HEK293T (cell line): ENCODE measurements at regions not wholly inside any gene's neighbourhood (a gene's known extent, or its start where the extent isn't known, plus 50 kb on each side); places are given as distances from the start of the nearest gene placed in this dataset.

Experiments used
- CTCF ChIA-PET: fragments of 350-600 bp; formaldehyde crosslinking; extraction: SDS; loops from one replicate; lab custom pipeline; 2021; ENCODE audit warnings: antibody characterized with exemption, inconsistent platforms; lab: Yijun Ruan, JAX
- POLR2A ChIA-PET: fragments of 350-600 bp; formaldehyde crosslinking; extraction: SDS; loops from one replicate; lab custom pipeline; 2020; ENCODE audit warnings: antibody characterized with exemption, inconsistent platforms; lab: Yijun Ruan, JAX
- DNase-seq: peaks from one replicate; pipeline ENCODE4 v3.0.0; 2012; ENCODE audit warnings: mixed read lengths; ENCODE audit errors: extremely low spot score
- ARNT ChIP-seq: fragments of 450-650 bp; IDR thresholded peaks from 2 replicates; pipeline ENCODE4 v1.6.1; 2017; ENCODE audit warnings: mild to moderate bottlenecking
- BHLHE40 ChIP-seq: fragments of 450-650 bp; IDR thresholded peaks from 2 replicates; pipeline ENCODE4 v1.6.1; 2016; ENCODE audit warnings: mild to moderate bottlenecking, moderate library complexity, borderline replicate concordance
- CTBP1 ChIP-seq: fragments of 450-650 bp; IDR thresholded peaks from 2 replicates; pipeline ENCODE4 v1.6.1; 2016; ENCODE audit warnings: borderline replicate concordance
- ELF4 ChIP-seq: fragments of 450-650 bp; IDR thresholded peaks from 2 replicates; pipeline ENCODE4 v1.6.1; 2017; ENCODE audit warnings: antibody characterized with exemption
- FOXA1 ChIP-seq: fragments of 450-650 bp; IDR thresholded peaks from 2 replicates; pipeline ENCODE4 v1.6.1; 2016; ENCODE audit warnings: mild to moderate bottlenecking
- FOXK2 ChIP-seq: fragments of 450-650 bp; IDR thresholded peaks from 2 replicates; pipeline ENCODE4 v1.6.1; 2016; ENCODE audit warnings: mild to moderate bottlenecking
- FOXM1 ChIP-seq: fragments of 450-650 bp; IDR thresholded peaks from 2 replicates; pipeline ENCODE4 v1.6.1; 2017; ENCODE audit warnings: mild to moderate bottlenecking, borderline replicate concordance
- HDGF ChIP-seq: fragments of 450-650 bp; IDR thresholded peaks from 2 replicates; pipeline ENCODE4 v1.6.1; 2017; ENCODE audit warnings: antibody characterized with exemption, borderline replicate concordance
- L3MBTL2 ChIP-seq: fragments of 450-650 bp; conservative IDR thresholded peaks from 2 replicates; pipeline ENCODE4 v1.6.1; 2016; ENCODE audit warnings: mild to moderate bottlenecking
- LEF1 ChIP-seq: fragments of 450-650 bp; IDR thresholded peaks from 2 replicates; pipeline ENCODE4 v1.6.1; 2017; ENCODE audit warnings: mild to moderate bottlenecking, borderline replicate concordance
- NFRKB ChIP-seq: fragments of 450-650 bp; IDR thresholded peaks from 2 replicates; pipeline ENCODE4 v1.6.1; 2016; ENCODE audit warnings: mild to moderate bottlenecking, moderate library complexity
- SP1 ChIP-seq: fragments of 450-650 bp; IDR thresholded peaks from 2 replicates; pipeline ENCODE4 v1.6.1; 2017
- SUZ12 ChIP-seq: fragments of 450-650 bp; IDR thresholded peaks from 2 replicates; pipeline ENCODE4 v1.6.1; 2016; ENCODE audit warnings: mild to moderate bottlenecking
- TARDBP ChIP-seq: fragments of 450-650 bp; IDR thresholded peaks from 2 replicates; pipeline ENCODE4 v1.6.1; 2016
- ZNF384 ChIP-seq: fragments of 450-650 bp; IDR thresholded peaks from 2 replicates; pipeline ENCODE4 v1.6.1; 2016
- TF ChIP-seq, protein P1 (sequence below): fragments of 450-650 bp; IDR thresholded peaks from 2 replicates; pipeline ENCODE4 v1.6.1; 2016

DNA sequence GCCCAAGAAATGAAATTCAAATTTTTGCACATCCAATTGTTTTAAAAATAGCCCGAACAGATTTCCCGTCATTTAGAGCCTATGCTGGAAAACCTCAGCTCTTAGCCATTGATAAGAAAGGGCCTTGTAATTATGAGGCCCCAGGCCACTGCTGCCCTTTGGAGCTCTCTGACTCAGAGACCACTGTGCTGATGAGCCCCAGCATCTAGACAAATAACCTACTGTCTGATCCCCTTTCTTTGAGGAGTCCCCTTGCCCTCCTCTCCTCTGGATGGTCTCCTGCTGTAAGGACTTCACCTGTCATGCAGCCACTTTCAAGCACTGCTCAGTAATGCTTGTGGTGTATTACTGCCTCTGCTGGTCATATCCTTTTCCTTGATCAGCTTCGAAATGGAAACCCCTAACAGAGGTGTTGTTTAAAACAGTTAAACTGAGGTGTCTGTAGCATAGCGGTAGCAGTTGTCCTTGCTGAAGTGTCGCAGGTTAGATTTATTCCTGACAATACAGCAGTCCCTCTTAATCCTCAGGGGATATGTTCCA, 159.9 kb upstream of the SRRM4 start:
- no peak for TF ChIP-seq L3MBTL2
- TF ChIP-seq, protein P1, sequence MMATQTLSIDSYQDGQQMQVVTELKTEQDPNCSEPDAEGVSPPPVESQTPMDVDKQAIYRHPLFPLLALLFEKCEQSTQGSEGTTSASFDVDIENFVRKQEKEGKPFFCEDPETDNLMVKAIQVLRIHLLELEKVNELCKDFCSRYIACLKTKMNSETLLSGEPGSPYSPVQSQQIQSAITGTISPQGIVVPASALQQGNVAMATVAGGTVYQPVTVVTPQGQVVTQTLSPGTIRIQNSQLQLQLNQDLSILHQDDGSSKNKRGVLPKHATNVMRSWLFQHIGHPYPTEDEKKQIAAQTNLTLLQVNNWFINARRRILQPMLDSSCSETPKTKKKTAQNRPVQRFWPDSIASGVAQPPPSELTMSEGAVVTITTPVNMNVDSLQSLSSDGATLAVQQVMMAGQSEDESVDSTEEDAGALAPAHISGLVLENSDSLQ = no peak
- no peak for TF ChIP-seq FOXA1
- TF ChIP-seq FOXM1 = no peak
- no peak for TF ChIP-seq TARDBP
- no peak for TF ChIP-seq ZNF384
- POLR2A ChIA-PET = no interaction called here
- CTCF ChIA-PET = no interaction called here
- no peak for DNase-seq

DNA sequence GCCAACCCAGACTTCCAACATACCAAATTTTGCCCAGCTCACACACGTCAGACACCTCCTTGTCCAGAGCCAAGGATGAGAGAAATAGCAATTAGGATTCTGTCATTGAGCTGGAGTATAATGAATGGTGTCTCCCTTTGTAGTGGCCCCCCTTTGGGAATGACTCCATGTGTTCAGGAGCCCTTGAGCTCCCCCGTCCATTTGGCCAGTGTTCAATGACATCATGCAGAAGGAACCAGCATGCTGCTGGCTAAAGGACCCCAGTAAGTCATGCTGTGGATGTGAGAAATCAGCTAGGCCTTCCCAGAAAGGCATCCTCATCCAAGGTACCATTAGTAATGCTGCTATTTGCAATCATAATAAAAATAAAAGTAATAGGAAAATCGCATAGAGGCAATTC, 158.8 kb upstream of the SRRM4 start:
- POLR2A ChIA-PET = no interaction called here
- CTCF ChIA-PET = interaction anchor here (0.6 kb wide), 1 partner anchor 10 kb away, joined by 3 read pairs; no protein-coding TSS in a partner anchor
- no peak for TF ChIP-seq L3MBTL2
- no peak for TF ChIP-seq LEF1
- TF ChIP-seq, protein P1 = no peak
- no peak for TF ChIP-seq SP1
- no peak for TF ChIP-seq FOXA1
- no peak for TF ChIP-seq FOXK2
- TF ChIP-seq ARNT = no peak
- no peak for TF ChIP-seq ELF4
- no peak for TF ChIP-seq NFRKB
- TF ChIP-seq CTBP1 = no peak
- no peak for TF ChIP-seq SUZ12
- TF ChIP-seq TARDBP = no peak
- no peak for TF ChIP-seq BHLHE40
- no peak for TF ChIP-seq HDGF
- TF ChIP-seq ZNF384 = no peak
- TF ChIP-seq FOXM1 = no peak
- DNase-seq = no peak

DNA sequence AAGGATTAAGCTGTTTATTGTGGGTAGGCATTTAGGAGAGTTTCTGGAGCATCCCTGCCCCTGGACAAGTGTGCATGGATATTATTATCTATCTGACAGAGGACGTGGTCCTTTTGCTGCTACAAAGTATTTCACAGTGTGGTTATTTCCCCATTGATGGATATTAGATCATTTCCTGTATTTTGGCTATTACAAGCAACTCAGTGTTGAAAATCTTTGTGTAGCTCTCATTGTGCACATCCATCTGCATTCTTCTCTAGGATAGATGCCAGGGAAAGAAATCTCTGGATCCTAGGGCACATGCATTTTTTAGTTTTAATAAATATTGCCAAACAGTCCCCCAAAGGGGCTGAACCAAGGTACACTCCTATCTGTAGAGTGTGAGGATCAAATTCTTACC, 154.3 kb upstream of the SRRM4 start:
- POLR2A ChIA-PET = no interaction called here
- TF ChIP-seq BHLHE40 = no peak
- no peak for DNase-seq
- CTCF ChIA-PET = no interaction called here

DNA sequence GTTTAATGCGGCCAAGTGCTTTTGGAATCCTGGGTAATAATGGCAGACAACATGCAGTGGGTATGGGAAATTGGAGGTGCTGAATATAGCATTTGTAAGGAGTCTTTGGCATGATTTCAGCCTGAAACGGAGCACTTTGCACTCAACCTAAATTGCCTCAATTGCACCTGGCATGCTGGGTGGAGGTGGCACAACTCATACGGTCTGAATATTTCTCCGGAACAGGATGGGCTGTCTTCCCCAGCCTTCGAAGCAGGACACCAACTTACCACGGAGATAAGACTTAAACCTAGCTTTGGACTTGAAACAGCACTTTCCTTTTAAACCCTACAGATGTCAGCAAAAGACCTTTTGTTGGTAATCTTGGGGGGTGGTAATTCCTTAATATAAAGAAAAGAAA, 153.7 kb upstream of the SRRM4 start:
- DNase-seq = no peak
- ChIA-PET POLR2A (no interaction called here), CTCF (interaction anchor here (0.6 kb wide), 1 partner anchor 148 kb away, joined by 3 read pairs; no protein-coding TSS in a partner anchor)
- TF ChIP-seq SP1 (no peak), NFRKB (no peak), SUZ12 (no peak), CTBP1 (no peak), ARNT (no peak), TARDBP (no peak), LEF1 (no peak), FOXM1 (no peak), FOXA1 (no peak), BHLHE40 (no peak)

DNA sequence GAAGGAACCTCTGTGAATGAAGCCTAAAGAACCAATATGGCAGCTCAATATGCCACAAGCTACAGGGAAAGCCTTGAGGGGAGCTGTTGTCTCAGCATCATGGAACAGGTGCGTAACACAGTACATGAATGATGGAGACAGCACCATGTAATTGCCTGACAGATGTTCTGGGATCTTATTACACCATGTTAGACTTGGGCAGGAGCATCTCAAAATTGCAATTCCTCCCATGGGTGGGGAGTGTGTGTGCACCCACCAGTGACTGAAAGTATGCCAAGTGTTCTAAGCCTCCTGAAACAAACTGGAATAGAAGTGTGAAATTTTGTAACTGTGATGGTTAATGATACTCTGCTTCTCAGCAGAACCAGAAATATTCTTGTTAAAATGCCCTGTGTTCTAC, 151.0 kb upstream of the SRRM4 start:
- no peak for TF ChIP-seq L3MBTL2
- TF ChIP-seq FOXM1 = no peak
- no peak for TF ChIP-seq FOXA1
- no peak for TF ChIP-seq NFRKB
- POLR2A ChIA-PET = no interaction called here
- CTCF ChIA-PET = no interaction called here
- DNase-seq = no peak

DNA sequence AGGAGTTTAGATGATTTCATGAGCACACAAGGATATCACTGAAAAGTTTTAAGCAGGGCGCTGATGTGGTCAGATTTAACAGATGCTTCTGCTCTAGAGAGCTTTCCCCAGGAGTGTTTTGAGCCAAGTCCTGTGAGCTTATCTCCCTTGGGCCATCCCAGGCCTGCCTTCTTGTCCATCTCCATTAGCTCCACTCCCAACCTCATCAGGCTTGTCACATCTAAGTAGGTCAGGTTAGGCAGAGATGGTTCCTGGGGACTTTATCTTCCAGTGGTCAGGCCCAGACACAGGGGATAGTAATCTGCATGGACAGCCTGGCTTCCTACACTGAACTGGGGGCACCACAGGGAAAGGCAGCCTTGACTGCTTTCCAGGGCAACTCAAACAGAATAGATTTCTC, 145.4 kb upstream of the SRRM4 start:
- CTCF ChIA-PET = no interaction called here
- TF ChIP-seq LEF1 = no peak
- TF ChIP-seq HDGF = no peak
- TF ChIP-seq NFRKB = no peak
- TF ChIP-seq FOXK2 = no peak
- no peak for TF ChIP-seq ZNF384
- no peak for TF ChIP-seq SUZ12
- no peak for TF ChIP-seq FOXA1
- no peak for TF ChIP-seq SP1
- TF ChIP-seq CTBP1 = no peak
- POLR2A ChIA-PET = no interaction called here
- DNase-seq = no peak

DNA sequence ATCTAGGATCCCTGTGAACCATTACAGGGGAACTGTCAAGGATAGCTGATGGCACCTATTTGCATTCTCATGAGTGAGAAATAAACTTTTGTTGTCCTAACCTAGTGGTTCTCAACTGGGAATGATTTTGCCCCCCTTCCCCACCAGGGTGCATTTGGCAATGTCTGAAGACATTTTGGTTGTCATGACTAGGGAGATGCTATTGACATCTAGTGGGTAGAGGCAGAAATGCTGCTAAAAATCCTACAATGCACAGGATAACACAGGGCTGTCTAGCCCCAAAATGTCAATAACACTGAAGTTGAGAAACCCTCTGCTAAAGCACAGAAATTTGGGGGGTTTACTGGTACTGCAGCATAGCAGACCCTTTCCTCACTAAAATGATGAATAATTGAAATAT, 140.9 kb upstream of the SRRM4 start:
- ChIA-PET CTCF (no interaction called here), POLR2A (no interaction called here)
- DNase-seq = no peak
- TF ChIP-seq FOXM1 (no peak), BHLHE40 (no peak), NFRKB (no peak), SP1 (no peak), ZNF384 (no peak), ELF4 (no peak), LEF1 (no peak), HDGF (no peak), FOXA1 (no peak), L3MBTL2 (no peak), FOXK2 (no peak), ARNT (no peak), CTBP1 (no peak), SUZ12 (no peak), TARDBP (no peak)
- TF ChIP-seq, protein P1 = no peak
